BJ (cell line): ENCODE measurements at regions not wholly inside any gene's neighbourhood (a gene's known extent, or its start where the extent isn't known, plus 50 kb on each side); places are given as distances from the start of the nearest gene placed in this dataset.

Source experiments
- CTCF ChIA-PET: fragments of 350-600 bp; formaldehyde crosslinking; extraction: SDS; loops from one replicate; lab custom pipeline; 2021; ENCODE audit warnings: antibody characterized with exemption, inconsistent platforms; lab: Yijun Ruan, JAX
- POLR2A ChIA-PET: fragments of 300-600 bp; sonication (Branson Sonifier 250); formaldehyde crosslinking; extraction: SDS; loops from one replicate; lab custom pipeline; 2021; ENCODE audit warnings: antibody characterized with exemption; lab: Charles Lee
- DNase-seq: peaks from one replicate; pipeline ENCODE4 v3.0.0-alpha.2; 2011; ENCODE audit warnings: low read depth
- H3K27me3 ChIP-seq: 2 replicates; pipeline ENCODE4 v1.6.0; 2011; ENCODE audit warnings: low read length; ENCODE audit not compliant: control insufficient read depth, insufficient read depth
- H3K36me3 ChIP-seq: 2 replicates; pipeline ENCODE4 v1.5.1; 2011; ENCODE audit warnings: low read length; ENCODE audit not compliant: control insufficient read depth, insufficient read depth
- H3K4me3 ChIP-seq: 2 replicates; pipeline ENCODE4 v1.5.1; 2011; ENCODE audit warnings: low read depth, mild to moderate bottlenecking, control low read depth, low read length
- CTCF ChIP-seq: IDR thresholded peaks from 2 replicates; pipeline ENCODE4 v1.5.1; 2011; ENCODE audit warnings: low read depth, mild to moderate bottlenecking, control low read depth, inconsistent platforms, low read length, moderate library complexity; ENCODE audit not compliant: insufficient read depth

- Histone ChIP-seq H3K36me3 (no peaks in the 10 kb centered on the region), H3K4me3 (no peak overlapping the region), H3K27me3 (peaks cover 20% of the 10 kb centered on the region)
- CTCF ChIA-PET: no interaction called here
- DNase-seq: no peak
- POLR2A ChIA-PET: no interaction called here
- no peak for TF ChIP-seq CTCF
Measured at GRCh38 chr15:70447081-70447480, 316.3 kb downstream of the UACA start.

- TF ChIP-seq CTCF: no peak
- H3K4me3 ChIP-seq: no peak overlapping the region
- no peaks in the 10 kb centered on the region for H3K36me3 ChIP-seq
- H3K27me3 ChIP-seq: peaks cover 27% of the 10 kb centered on the region
- CTCF ChIA-PET: no interaction called here
- DNase-seq: no peak
- POLR2A ChIA-PET: no interaction called here
Measured at GRCh38 chr15:70443486-70444273, 319.7 kb downstream of the UACA start.

GRCh38 chr15:70442616-70443321, 320.6 kb downstream of the UACA start:
- no peak for DNase-seq
- POLR2A ChIA-PET: no interaction called here
- H3K27me3 ChIP-seq: peaks cover 25% of the 10 kb centered on the region
- H3K4me3 ChIP-seq: no peak overlapping the region
- CTCF ChIA-PET: no interaction called here
- TF ChIP-seq CTCF: no peak
- H3K36me3 ChIP-seq: no peaks in the 10 kb centered on the region

GRCh38 chr15:70442211-70442610, 321.1 kb downstream of the UACA start:
- no peak for TF ChIP-seq CTCF
- DNase-seq: no peak
- Histone ChIP-seq H3K4me3 (no peak overlapping the region), H3K27me3 (peaks cover 26% of the 10 kb centered on the region), H3K36me3 (no peaks in the 10 kb centered on the region)
- CTCF ChIA-PET: interaction anchor here (3.9 kb wide), 1 partner anchor 25 kb away, joined by 13 read pairs; no protein-coding TSS in a partner anchor
- POLR2A ChIA-PET: no interaction called here

- no peak for TF ChIP-seq CTCF
- Histone ChIP-seq H3K27me3 (peaks cover 26% of the 10 kb centered on the region), H3K4me3 (no peak overlapping the region), H3K36me3 (no peaks in the 10 kb centered on the region)
- ChIA-PET CTCF (interaction anchor here (3.9 kb wide), 1 partner anchor 26 kb away, joined by 13 read pairs; no protein-coding TSS in a partner anchor), POLR2A (no interaction called here)
- DNase-seq: no peak
Measured at GRCh38 chr15:70440416-70441138, 322.8 kb downstream of the UACA start.
